H1 (cell line): ENCODE measurements at regions not wholly inside any gene's neighbourhood (a gene's known extent, or its start where the extent isn't known, plus 50 kb on each side); places are given as distances from the start of the nearest gene placed in this dataset.

Experiments used
- CBX5 ChIP-seq: fragments of 300-800, 300-1000 bp; sonication (generic); IDR thresholded peaks from 2 replicates; pipeline ENCODE4 v1.7.1; 2016; ENCODE audit warnings: antibody characterized with exemption, low read length, low read depth
- CTCF ChIP-seq, 3 experiments: IDR thresholded peaks; 1 replicate in 2 of 3; 2 replicates in 1 of 3; pipeline versions ENCODE4 v1.5.1 to v1.6.1; 2011; ENCODE audit warnings: low read length in 3 of 3, mild to moderate bottlenecking in 3 of 3, inconsistent platforms in 2 of 3, low read depth in 1 of 3, moderate library complexity in 1 of 3; ENCODE audit not compliant: insufficient read depth in 1 of 3; ENCODE audit errors: control extremely low read depth in 1 of 3
- MAX ChIP-seq: IDR thresholded peaks from 2 replicates; pipeline ENCODE4 v1.6.1; 2012; ENCODE audit warnings: inconsistent platforms
- RFX5 ChIP-seq: IDR thresholded peaks from 2 replicates; pipeline ENCODE4 v1.6.1; 2011; ENCODE audit warnings: low read depth, low read length, improper control_type of control experiment, borderline replicate concordance
- SIN3A ChIP-seq, 2 experiments: IDR thresholded peaks in 1 of 2; conservative IDR thresholded peaks in 1 of 2; 2 replicates each; pipeline ENCODE4 v1.6.1; 2011 to 2012; ENCODE audit warnings: low read length in 2 of 2, improper control_type of control experiment in 1 of 2, low read depth in 1 of 2, mild to moderate bottlenecking in 1 of 2
- SIX5 ChIP-seq: IDR thresholded peaks from 2 replicates; pipeline ENCODE4 v1.6.1; 2011; ENCODE audit warnings: mild to moderate bottlenecking, low read depth, low read length
- TCF12 ChIP-seq: IDR thresholded peaks from 2 replicates; pipeline ENCODE4 v1.6.1; 2011; ENCODE audit warnings: low read depth, mild to moderate bottlenecking, low read length
- TEAD4 ChIP-seq: IDR thresholded peaks from 2 replicates; pipeline ENCODE4 v1.6.1; 2012; ENCODE audit warnings: low read depth, low read length, inconsistent platforms, mixed read lengths

- no peak for TF ChIP-seq SIX5
- no peak for TF ChIP-seq RFX5
- no peak for TF ChIP-seq MAX
- no peak for TF ChIP-seq SIN3A (conservative IDR thresholded peaks at IDR 0.05 in 1 of 2, IDR thresholded peaks at IDR 0.05 in 1 of 2; ENCODE audit: low read depth in 1 of 2, low read length in 2 of 2)
- no peak for TF ChIP-seq CTCF (IDR thresholded peaks at IDR 0.05; ENCODE audit: control extremely low read depth in 1 of 3, insufficient read depth in 1 of 3, low read depth in 1 of 3, low read length in 3 of 3)
- no peak for TF ChIP-seq CBX5
- TF ChIP-seq TEAD4, result no peak
- TF ChIP-seq TCF12, result no peak
Measured at GRCh38 chr5:3904584-3904983, 309.0 kb downstream of the IRX1 start.
